GM12874 (cell line): ENCODE measurements at regions not wholly inside any gene's neighbourhood (a gene's known extent, or its start where the extent isn't known, plus 50 kb on each side); places are given as distances from the start of the nearest gene placed in this dataset.

Experiments
- TF ChIP-seq, protein P1 (sequence below): IDR thresholded peaks from 2 replicates; pipeline ENCODE4 v1.5.1; 2011; ENCODE audit warnings: low read depth, mild to moderate bottlenecking, control low read depth, low read length, moderate library complexity; ENCODE audit not compliant: insufficient read depth

DNA sequence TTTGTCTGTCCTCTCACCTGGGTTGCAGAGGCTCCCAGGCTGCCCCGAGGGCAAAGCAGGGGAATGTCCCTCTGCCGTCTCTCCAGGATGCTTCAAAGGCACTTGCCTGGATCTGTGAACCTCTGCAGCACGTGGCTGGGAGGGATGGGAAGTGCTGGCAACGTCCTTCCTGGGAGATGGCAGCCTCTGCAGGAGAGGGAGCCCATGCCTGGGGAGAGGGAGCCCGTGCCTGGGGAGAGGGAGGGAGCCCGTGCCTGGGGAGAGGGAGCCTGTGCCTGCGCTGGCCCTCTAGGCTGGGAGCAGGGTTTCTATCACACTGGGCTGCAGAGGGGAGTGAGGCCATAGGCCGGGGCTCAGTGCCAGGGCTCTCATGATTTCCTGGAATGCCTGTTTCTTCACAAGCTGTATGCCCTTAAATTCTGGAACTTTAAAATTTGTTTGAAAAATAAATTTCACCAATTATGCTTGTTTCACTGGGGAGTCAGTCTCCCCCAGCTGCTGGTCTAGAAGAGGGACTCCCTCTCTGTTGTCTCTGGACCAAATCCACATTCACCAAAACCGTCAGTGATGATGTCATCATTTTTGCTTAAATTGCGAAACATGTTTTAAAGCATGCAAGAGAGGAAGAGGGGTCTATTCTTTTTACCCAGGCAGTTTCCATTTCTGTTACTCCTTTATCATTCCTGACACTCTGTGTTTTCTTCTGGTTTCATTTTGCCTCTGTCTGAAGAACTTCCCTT lies 135.7 kb downstream of the DNAJB6 start:
- TF ChIP-seq, protein P1, sequence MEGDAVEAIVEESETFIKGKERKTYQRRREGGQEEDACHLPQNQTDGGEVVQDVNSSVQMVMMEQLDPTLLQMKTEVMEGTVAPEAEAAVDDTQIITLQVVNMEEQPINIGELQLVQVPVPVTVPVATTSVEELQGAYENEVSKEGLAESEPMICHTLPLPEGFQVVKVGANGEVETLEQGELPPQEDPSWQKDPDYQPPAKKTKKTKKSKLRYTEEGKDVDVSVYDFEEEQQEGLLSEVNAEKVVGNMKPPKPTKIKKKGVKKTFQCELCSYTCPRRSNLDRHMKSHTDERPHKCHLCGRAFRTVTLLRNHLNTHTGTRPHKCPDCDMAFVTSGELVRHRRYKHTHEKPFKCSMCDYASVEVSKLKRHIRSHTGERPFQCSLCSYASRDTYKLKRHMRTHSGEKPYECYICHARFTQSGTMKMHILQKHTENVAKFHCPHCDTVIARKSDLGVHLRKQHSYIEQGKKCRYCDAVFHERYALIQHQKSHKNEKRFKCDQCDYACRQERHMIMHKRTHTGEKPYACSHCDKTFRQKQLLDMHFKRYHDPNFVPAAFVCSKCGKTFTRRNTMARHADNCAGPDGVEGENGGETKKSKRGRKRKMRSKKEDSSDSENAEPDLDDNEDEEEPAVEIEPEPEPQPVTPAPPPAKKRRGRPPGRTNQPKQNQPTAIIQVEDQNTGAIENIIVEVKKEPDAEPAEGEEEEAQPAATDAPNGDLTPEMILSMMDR: no peak

DNA sequence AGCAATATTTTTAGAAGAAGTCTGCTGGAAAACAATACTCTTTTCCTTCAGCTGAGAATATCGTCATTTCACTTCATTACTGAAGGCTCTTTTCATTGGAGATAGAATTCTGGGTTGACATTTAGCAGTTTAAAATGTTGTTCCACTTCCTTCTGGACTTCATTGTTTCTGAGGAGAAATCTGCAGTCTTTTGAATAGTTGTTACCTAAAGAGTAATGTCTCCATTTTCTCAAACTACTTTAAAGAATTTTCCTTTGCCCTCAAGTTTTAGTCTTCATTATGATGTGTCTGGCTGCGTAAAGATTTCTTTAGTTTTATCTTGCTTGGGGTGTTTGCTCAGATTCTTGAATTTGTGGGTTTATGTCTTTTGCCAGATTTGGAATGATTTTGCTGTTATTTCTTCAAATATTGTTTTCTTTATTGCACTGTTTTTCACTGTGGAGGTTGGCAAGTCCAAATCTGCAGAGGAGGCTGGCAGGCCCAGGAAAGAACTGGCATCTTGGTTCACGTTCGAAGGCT lies 136.3 kb downstream of the DNAJB6 start:
- TF ChIP-seq, protein P1: no peak

DNA sequence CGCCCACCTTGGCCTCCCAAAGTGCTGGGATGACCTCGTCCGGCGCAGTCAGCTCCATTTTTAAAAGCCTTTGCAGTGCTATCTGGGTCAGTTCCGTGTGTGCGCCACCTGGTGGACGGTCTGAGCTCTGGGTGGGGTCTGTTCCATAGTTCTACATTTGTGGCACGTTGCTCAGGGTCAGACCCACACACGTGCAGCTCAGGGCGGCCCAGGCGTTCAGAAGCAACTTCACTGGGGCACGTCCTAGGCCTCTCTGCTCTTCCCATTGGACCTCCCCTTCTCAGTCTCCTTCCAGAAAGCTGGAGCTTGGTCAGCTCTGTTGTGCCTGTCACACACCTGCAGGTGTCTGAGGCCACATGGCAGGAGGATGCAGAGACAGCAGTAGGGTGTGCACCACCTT lies 137.9 kb downstream of the DNAJB6 start:
- TF ChIP-seq, protein P1: peak; percentile 30; the same call in 1 of the 2 replicates

DNA sequence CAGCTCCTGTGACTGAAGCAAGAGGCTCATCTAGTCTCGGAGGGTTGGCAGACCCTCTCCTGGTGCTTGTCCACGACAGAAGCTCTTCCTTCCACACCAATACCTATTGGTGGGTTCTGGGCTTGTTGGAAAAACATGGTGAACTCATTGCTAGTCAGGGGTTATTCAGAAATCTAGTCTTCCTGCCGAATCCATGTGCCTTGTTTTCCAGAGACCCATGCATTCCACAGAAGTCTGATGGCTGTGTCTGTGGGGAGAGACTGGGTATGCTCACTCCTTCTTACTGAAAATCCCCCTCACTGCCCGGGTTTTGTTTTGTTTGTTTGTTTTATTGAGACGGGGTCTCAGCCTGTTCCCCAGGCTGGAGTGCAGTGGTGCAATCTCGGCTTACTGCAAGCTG lies 138.3 kb downstream of the DNAJB6 start:
- TF ChIP-seq, protein P1: no peak

DNA sequence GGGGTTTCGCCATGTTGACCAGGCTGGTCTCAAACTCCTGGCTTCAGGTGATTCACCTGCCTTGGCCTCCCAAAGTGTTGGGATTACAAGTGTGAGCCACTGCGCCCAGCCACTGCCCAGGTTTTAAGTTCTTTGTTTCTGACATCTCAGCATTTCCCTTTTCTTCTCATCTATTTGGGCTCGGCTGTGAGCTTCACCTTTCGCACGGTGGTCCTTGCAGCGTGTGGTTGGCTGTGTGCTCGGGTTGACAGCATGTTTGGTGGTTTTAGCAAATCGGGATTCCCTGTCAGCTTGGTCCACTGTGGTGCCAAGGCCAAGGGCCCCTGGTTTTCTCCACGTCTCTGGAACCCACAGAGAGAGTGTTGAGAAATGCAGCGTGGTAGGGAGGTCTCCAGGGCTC lies 138.8 kb downstream of the DNAJB6 start:
- TF ChIP-seq, protein P1: no peak

DNA sequence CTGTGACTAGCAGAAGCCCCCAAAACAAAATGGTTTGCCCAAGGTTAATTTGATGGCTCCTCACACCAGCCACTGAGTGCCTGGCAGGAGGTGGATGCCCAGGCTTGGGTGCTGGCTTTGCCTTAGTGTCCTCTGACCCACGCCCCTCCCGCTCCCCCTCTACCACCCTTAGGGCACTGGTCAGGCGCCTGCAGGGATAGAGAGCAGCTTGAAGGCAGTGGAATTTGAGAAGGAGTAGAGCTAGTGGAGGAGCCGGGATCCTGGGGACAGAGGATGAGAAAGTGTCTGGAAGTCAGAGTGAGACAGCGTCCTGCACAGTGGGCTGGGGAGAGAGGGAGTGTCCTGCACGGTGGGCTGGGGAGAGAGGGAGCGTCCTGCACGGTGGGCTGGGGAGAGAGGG lies 139.4 kb downstream of the DNAJB6 start:
- TF ChIP-seq, protein P1: no peak

DNA sequence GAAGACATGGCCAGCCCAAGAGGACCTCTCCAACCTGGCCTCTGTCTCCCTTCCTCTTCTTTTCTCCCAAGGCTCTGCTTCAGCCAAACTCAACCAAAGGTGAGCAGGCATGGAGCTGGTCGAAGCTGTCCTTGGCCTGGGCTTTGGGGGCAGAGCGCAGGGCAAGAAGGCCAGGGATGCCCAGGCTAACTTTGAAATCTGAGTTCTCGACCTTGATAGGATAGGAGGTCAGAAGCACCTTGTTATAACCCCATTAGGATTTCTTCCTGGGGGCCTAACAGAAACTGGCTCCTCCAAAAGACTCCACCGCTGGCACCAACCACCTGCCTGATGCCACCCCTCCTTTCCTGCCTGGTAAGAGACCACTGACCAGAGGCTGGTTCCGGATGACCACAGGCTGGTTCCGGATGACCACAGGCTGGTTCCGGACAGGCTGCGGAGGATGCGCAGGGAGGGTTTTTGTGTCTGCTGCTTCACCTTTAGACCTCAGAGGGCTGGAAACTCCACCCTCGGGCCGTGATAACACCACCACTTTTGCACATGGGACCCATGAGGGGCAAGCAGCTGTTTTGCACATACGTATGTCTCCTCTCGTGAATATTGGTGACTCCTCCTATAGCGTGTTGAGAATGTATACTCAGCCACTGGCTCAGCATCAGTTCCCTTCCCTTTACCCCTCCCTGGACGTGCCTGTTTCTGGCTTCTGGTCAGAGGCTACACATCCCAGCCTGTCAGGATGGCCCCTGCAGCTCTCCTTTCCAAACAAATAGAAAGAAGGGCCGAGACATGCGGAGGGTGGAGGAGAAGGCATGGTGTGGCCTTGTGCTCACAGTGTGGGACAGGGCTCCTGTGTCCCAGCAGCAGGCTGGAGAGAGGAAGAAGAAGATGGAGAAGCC lies 140.1 kb downstream of the DNAJB6 start:
- TF ChIP-seq, protein P1: no peak
